Lung (tissue), 11 donors: ENCODE measurements at regions not wholly inside any gene's neighbourhood (a gene's known extent, or its start where the extent isn't known, plus 50 kb on each side); places are given as distances from the start of the nearest gene placed in this dataset.

Experiments
- ATAC-seq: fragments of 200-7000 bp; cut with Tn5 transposase; one replicate; pipeline ENCODE4 v1.9.1; 2020; ENCODE audit warnings: moderate number of reproducible peaks; ENCODE audit not compliant: insufficient read depth, low FRiP score
- DNase-seq, 3 donors: peaks; one replicate each; pipeline ENCODE4 v3.0.0-alpha.2; 2013 to 2017
- H3K27ac ChIP-seq, 2 donors: one replicate each; pipeline ENCODE4 v1.5.1; 2013; ENCODE audit warnings: mild to moderate bottlenecking in 2 of 2, moderate library complexity in 2 of 2, control low read depth in 1 of 2, inconsistent platforms in 1 of 2, low read depth in 1 of 2, low read length in 1 of 2
- H3K27me3 ChIP-seq, 3 donors: one replicate each; pipeline ENCODE4 v1.5.1; 2013; ENCODE audit warnings: low read length in 2 of 3; ENCODE audit not compliant: control insufficient read depth in 3 of 3, insufficient read depth in 3 of 3
- H3K36me3 ChIP-seq, 4 donors: one replicate each; pipeline ENCODE4 v1.5.1; 2013; ENCODE audit warnings: low read length in 4 of 4, mild to moderate bottlenecking in 1 of 4, moderate library complexity in 1 of 4; ENCODE audit not compliant: control insufficient read depth in 4 of 4, insufficient read depth in 4 of 4
- H3K4me1 ChIP-seq, 5 donors: one replicate each; pipeline ENCODE4 v1.5.1; 2013; ENCODE audit warnings: low read length in 5 of 5, mild to moderate bottlenecking in 2 of 5, moderate library complexity in 1 of 5; ENCODE audit not compliant: control insufficient read depth in 5 of 5, insufficient read depth in 5 of 5
- H3K4me3 ChIP-seq: one replicate; pipeline ENCODE4 v1.5.1; 2013; ENCODE audit warnings: mild to moderate bottlenecking, control low read depth, moderate library complexity
- H3K9ac ChIP-seq, 2 donors: one replicate each; pipeline ENCODE4 v1.5.1; 2013; ENCODE audit warnings: low read length in 2 of 2, control low read depth in 1 of 2; ENCODE audit not compliant: insufficient read depth in 1 of 2
- H3K9me3 ChIP-seq, 4 donors: one replicate each; pipeline ENCODE4 v1.5.1; 2013; ENCODE audit warnings: low read length in 3 of 4, mild to moderate bottlenecking in 1 of 4, moderate library complexity in 1 of 4; ENCODE audit not compliant: control insufficient read depth in 4 of 4, insufficient read depth in 3 of 4
- CTCF ChIP-seq: IDR thresholded peaks from 2 replicates; pipeline ENCODE4 v1.5.1; 2012; ENCODE audit warnings: mild to moderate bottlenecking; ENCODE audit errors: control extremely low read depth, extremely low read depth
- whole genome bisulfite sequencing, 2 donors: extraction: QIAGEN DNeasy Blood & Tissue Kit; methylation state at CpG; one replicate each; pipeline ENCODE4 v1.1.7; 2013; 5-methylcytosine and 5-hydroxymethylcytosine counted together
- donor health status: control.
- donor health status: control.
- donor health status: Bipolar disorder and iron deficiency.
- donor health status: healthy.
- donor health status: DM: yes; HTN: yes; CAD: no.

GRCh38 chr6:50285735-50286134, 236.0 kb upstream of the DEFB112 start:
- ATAC-seq (no peak), DNase-seq (no peak)
- Histone ChIP-seq H3K9me3 (no peaks in the 10 kb centered on the region), H3K9ac (no peak overlapping the region), H3K27ac (no peak overlapping the region), H3K36me3 (no peaks in the 10 kb centered on the region), H3K27me3 (peaks cover 0 to 25% (median 0%) of the 10 kb centered on the region in 3 donors), H3K4me1 (no peaks in the 10 kb centered on the region), H3K4me3 (no peak overlapping the region)
- WGBS, 2 donors: 55 to 83% methylated on average over 2 of the region's 2 CpGs
- no peak for TF ChIP-seq CTCF

- Histone ChIP-seq H3K36me3 (no peaks in the 10 kb centered on the region), H3K27me3 (peaks cover 0 to 20% (median 0%) of the 10 kb centered on the region in 3 donors), H3K9ac (no peak overlapping the region), H3K4me1 (no peaks in the 10 kb centered on the region), H3K9me3 (no peaks in the 10 kb centered on the region), H3K27ac (no peak overlapping the region), H3K4me3 (no peak overlapping the region)
- 40 to 43% methylated on average over 1 of the region's 1 CpG for WGBS, 2 donors
- TF ChIP-seq CTCF: no peak
- DNase-seq: no peak
- ATAC-seq: no peak
Measured at GRCh38 chr6:50288241-50288640, 238.5 kb upstream of the DEFB112 start.

- Histone ChIP-seq H3K27ac (no peak overlapping the region), H3K4me3 (no peak overlapping the region), H3K9me3 (no peaks in the 10 kb centered on the region), H3K4me1 (no peaks in the 10 kb centered on the region), H3K36me3 (no peaks in the 10 kb centered on the region), H3K27me3 (peaks cover 0 to 22% (median 0%) of the 10 kb centered on the region in 3 donors), H3K9ac (no peak overlapping the region)
- no peak for ATAC-seq
- DNase-seq: no peak
- TF ChIP-seq CTCF: no peak
- WGBS, 2 donors: 80 to 87% methylated on average over 3 of the region's 3 CpGs
Measured at GRCh38 chr6:50288881-50289280, 239.2 kb upstream of the DEFB112 start.

- Histone ChIP-seq H3K4me3 (no peak overlapping the region), H3K36me3 (no peaks in the 10 kb centered on the region), H3K9ac (no peak overlapping the region), H3K27ac (no peak overlapping the region), H3K4me1 (no peaks in the 10 kb centered on the region), H3K27me3 (peaks cover 0 to 22% (median 0%) of the 10 kb centered on the region in 3 donors), H3K9me3 (no peaks in the 10 kb centered on the region)
- WGBS, 2 donors: 81 to 84% methylated on average over 1 of the region's 1 CpG
- ATAC-seq (no peak), DNase-seq (no peak)
- TF ChIP-seq CTCF: no peak
Measured at GRCh38 chr6:50289366-50289765, 239.6 kb upstream of the DEFB112 start.
